ENCODE measurements at regions not wholly inside any gene's neighbourhood (a gene's known extent, or its start where the extent isn't known, plus 50 kb on each side); places are given as distances from the start of the nearest gene placed in this dataset.
A peak's percentile ranks its signal among the peaks of the same experiment; 100 is the strongest.

DNA sequence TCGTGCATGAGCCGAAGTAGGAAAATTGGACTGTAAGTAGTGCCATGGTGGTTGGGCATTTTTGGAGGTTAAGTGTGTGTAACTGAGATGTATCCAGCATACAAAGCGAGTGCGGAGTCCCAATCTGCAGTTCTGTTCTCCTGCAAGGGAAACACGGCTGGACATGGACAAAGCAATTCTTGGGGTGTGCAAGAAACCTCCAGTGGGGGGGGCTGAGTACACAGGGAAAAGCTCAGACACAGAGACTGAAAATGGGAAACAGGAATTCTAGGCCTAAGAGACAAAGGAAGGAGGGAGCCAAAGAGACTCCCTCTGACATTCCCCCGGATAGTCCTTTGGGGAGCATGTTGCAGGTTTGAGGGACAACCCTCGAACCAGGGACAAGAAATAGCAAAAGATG, 83.2 kb upstream of the PLSCR4 start:
- no peak overlapping the region for H3K4me2 ChIP-seq (ENCODE audit: low read length)
- no peak overlapping the region for H3K27ac ChIP-seq
- H3K79me2 ChIP-seq = no peaks in the 10 kb centered on the region
- TF ChIP-seq, protein P1, sequence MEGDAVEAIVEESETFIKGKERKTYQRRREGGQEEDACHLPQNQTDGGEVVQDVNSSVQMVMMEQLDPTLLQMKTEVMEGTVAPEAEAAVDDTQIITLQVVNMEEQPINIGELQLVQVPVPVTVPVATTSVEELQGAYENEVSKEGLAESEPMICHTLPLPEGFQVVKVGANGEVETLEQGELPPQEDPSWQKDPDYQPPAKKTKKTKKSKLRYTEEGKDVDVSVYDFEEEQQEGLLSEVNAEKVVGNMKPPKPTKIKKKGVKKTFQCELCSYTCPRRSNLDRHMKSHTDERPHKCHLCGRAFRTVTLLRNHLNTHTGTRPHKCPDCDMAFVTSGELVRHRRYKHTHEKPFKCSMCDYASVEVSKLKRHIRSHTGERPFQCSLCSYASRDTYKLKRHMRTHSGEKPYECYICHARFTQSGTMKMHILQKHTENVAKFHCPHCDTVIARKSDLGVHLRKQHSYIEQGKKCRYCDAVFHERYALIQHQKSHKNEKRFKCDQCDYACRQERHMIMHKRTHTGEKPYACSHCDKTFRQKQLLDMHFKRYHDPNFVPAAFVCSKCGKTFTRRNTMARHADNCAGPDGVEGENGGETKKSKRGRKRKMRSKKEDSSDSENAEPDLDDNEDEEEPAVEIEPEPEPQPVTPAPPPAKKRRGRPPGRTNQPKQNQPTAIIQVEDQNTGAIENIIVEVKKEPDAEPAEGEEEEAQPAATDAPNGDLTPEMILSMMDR (IDR thresholded peaks at IDR 0.05) = no peak
- H2AFZ ChIP-seq = no peak overlapping the region
- H3K4me3 ChIP-seq (ENCODE audit: low read depth, low read length) = no peak overlapping the region
- H3K4me1 ChIP-seq = no peaks in the 10 kb centered on the region
- no peaks in the 10 kb centered on the region for H3K36me3 ChIP-seq (ENCODE audit: control insufficient read depth, insufficient read depth, low read length)
- H3K9ac ChIP-seq = no peak overlapping the region
- H3K9me3 ChIP-seq (ENCODE audit: control insufficient read depth, low read length) = no peaks in the 10 kb centered on the region
- H3K27me3 ChIP-seq (ENCODE audit: control insufficient read depth, insufficient read depth, low read length) = no peaks in the 10 kb centered on the region

DNA sequence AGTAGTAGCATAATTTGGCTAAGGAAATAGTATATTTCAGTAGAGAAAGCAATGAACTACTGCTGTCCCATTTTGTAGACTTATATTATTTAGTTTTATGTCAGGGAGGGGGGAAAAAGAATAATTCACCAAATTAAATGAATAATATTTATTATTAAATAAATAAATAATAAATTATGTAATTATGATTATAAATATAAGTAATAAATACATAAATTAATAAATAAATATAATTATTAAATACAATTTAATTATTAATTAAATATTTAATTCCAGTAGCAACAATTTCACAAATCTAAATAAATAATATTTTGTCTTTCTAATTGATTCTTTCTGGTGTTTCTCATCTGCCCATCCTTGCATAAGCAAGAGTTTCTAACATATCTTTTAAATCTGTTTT, 81.1 kb upstream of the PLSCR4 start:
- H3K9me3 ChIP-seq (ENCODE audit: control insufficient read depth, low read length) = no peaks in the 10 kb centered on the region
- no peak overlapping the region for H3K27ac ChIP-seq
- H2AFZ ChIP-seq = no peak overlapping the region
- H3K27me3 ChIP-seq (ENCODE audit: control insufficient read depth, insufficient read depth, low read length) = no peaks in the 10 kb centered on the region
- H3K36me3 ChIP-seq (ENCODE audit: control insufficient read depth, insufficient read depth, low read length) = no peaks in the 10 kb centered on the region
- H3K79me2 ChIP-seq = no peaks in the 10 kb centered on the region
- H3K4me3 ChIP-seq (ENCODE audit: low read depth, low read length) = no peak overlapping the region
- TF ChIP-seq, protein P1 (IDR thresholded peaks at IDR 0.05) = no peak
- no peak overlapping the region for H3K9ac ChIP-seq
- no peak overlapping the region for H3K4me2 ChIP-seq (ENCODE audit: low read length)
- no peaks in the 10 kb centered on the region for H3K4me1 ChIP-seq

DNA sequence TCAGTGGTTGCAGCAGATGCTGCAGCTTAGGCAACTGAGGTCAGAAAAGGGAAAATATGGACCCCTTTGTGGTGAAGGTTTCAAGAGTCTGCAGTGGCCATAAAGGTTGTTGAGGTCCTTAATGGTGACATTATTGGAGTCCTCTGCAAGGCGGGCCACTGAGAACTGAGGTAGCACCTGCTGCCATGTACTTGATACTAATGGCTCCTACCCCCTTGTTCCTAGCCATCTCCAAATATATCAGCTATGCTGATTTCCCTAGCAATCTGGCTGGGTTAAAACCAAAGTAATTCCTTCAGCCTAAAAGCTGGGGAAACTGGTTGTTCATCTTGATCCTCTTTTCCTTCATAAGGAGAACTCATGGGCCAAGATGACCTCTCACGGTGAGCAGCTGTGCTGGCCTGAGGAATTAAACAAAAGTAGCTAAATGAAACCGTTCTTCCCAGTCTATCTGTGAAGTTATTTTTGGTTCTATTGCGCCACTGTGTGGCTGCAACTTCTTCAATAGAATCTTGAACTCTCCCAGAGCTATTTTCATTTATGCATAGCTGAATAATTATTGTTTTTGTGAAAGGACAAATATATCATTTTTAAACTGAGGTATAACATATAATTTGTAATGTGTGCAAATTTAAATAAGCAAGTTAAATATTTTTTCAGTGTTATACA, 76.1 kb upstream of the PLSCR4 start:
- H3K9ac ChIP-seq = no peak overlapping the region
- H3K27ac ChIP-seq = no peak overlapping the region
- H3K9me3 ChIP-seq (ENCODE audit: control insufficient read depth, low read length) = no peaks in the 10 kb centered on the region
- H3K36me3 ChIP-seq (ENCODE audit: control insufficient read depth, insufficient read depth, low read length) = no peaks in the 10 kb centered on the region
- H3K27me3 ChIP-seq (ENCODE audit: control insufficient read depth, insufficient read depth, low read length) = no peaks in the 10 kb centered on the region
- H3K4me2 ChIP-seq (ENCODE audit: low read length) = no peak overlapping the region
- TF ChIP-seq, protein P1 (IDR thresholded peaks at IDR 0.05) = peak; percentile 7
- no peaks in the 10 kb centered on the region for H3K79me2 ChIP-seq
- H3K4me3 ChIP-seq (ENCODE audit: low read depth, low read length) = no peak overlapping the region
- H2AFZ ChIP-seq = no peak overlapping the region
- H3K4me1 ChIP-seq = no peaks in the 10 kb centered on the region

DNA sequence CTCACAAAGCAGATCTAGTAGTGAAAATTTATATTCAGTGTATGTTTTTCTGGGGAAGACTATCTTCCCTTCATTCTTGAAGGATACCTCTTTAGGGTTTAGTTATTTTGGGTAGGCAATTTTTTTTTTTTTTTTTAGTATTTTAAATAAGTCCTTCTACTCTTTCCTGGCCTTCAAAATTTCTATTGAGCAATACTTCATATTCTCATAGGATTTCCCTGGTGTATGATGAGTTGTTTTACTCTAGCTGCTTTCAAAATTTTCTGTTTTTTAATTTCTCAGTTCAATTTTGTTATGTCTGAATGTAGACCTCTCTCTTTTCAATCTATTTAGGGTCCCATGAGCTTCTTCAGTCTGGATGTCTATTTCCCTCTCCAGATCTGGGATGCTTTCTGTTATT, 74.3 kb upstream of the PLSCR4 start:
- TF ChIP-seq, protein P1 (IDR thresholded peaks at IDR 0.05) = no peak
- no peaks in the 10 kb centered on the region for H3K4me1 ChIP-seq
- H3K4me2 ChIP-seq (ENCODE audit: low read length) = no peak overlapping the region
- H3K27me3 ChIP-seq (ENCODE audit: control insufficient read depth, insufficient read depth, low read length) = no peaks in the 10 kb centered on the region
- no peak overlapping the region for H3K4me3 ChIP-seq (ENCODE audit: low read depth, low read length)
- H3K9ac ChIP-seq = no peak overlapping the region
- H3K79me2 ChIP-seq = no peaks in the 10 kb centered on the region
- H3K9me3 ChIP-seq (ENCODE audit: control insufficient read depth, low read length) = no peaks in the 10 kb centered on the region
- no peak overlapping the region for H2AFZ ChIP-seq
- H3K27ac ChIP-seq = no peak overlapping the region
- H3K36me3 ChIP-seq (ENCODE audit: control insufficient read depth, insufficient read depth, low read length) = no peaks in the 10 kb centered on the region

DNA sequence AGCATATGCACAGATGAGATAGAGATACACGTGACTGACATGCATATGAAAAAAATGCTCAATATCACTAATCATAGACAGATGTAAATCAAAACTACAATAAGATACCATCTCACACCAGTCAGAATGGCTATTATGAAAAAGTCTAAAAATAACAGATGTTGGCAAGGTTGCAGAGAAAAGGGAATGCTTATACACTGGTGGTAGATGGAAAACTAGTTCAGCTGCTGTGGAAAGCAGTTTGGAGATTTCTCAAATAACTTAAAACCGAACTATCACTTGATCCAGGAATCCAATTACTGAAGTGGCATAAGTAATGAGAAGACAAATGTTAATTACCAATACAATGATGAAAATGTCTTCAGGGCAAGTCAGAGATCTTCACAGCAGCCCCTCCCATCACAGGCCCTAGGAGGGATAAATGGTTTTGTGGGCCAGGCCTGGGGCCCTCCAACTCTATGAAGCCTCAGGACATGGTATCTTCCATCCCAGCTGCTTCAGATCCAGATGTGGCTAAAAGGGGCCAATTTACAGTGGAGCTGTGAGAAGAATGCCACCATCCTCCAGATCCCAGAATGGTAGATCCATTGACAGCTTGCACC, 71.4 kb upstream of the PLSCR4 start:
- Histone ChIP-seq H3K9me3 (ENCODE audit: control insufficient read depth, low read length) (no peaks in the 10 kb centered on the region), H3K27ac (no peak overlapping the region), H3K4me2 (ENCODE audit: low read length) (no peak overlapping the region), H3K4me1 (no peaks in the 10 kb centered on the region), H3K4me3 (ENCODE audit: low read depth, low read length) (no peak overlapping the region), H3K9ac (no peak overlapping the region), H3K27me3 (ENCODE audit: control insufficient read depth, insufficient read depth, low read length) (no peaks in the 10 kb centered on the region), H3K36me3 (ENCODE audit: control insufficient read depth, insufficient read depth, low read length) (no peaks in the 10 kb centered on the region), H2AFZ (no peak overlapping the region), H3K79me2 (no peaks in the 10 kb centered on the region)
- TF ChIP-seq, protein P1 (IDR thresholded peaks at IDR 0.05) = no peak

All from parathyroid adenoma (tissue), 2 donors.